ENCODE measurements at regions not wholly inside any gene's neighbourhood (a gene's known extent, or its start where the extent isn't known, plus 50 kb on each side); places are given as distances from the start of the nearest gene placed in this dataset.
"Not testable (repeated sequence)": the region's sequence is repeated elsewhere in the genome, so short reads cannot be mapped to it uniquely, and the experiment has no call there.

GRCh38 chr9:115804206-115804605 is 349.4 kb upstream of the PAPPA start:
- DNase-seq (ENCODE audit: low spot score) = no peak

GRCh38 chr9:115808108-115808507 is 345.5 kb upstream of the PAPPA start:
- DNase-seq (ENCODE audit: low spot score) = no peak

- DNase-seq (ENCODE audit: low spot score) = no peak
Measured at GRCh38 chr9:115808695-115809094, 344.9 kb upstream of the PAPPA start.

GRCh38 chr9:115810166-115810565 is 343.4 kb upstream of the PAPPA start:
- no peak for DNase-seq (ENCODE audit: low spot score)

GRCh38 chr9:115814081-115814480 is 339.5 kb upstream of the PAPPA start:
- DNase-seq (ENCODE audit: low spot score) = no peak

- no peak for DNase-seq (ENCODE audit: low spot score)
Measured at GRCh38 chr9:115815786-115816185, 337.8 kb upstream of the PAPPA start.

GRCh38 chr9:115818651-115819050 is 334.9 kb upstream of the PAPPA start:
- DNase-seq (ENCODE audit: low spot score) = not testable (repeated sequence)

GRCh38 chr9:115832031-115832430 is 321.6 kb upstream of the PAPPA start:
- DNase-seq (ENCODE audit: low spot score) = no peak

- DNase-seq (ENCODE audit: low spot score) = no peak
Measured at GRCh38 chr9:115837618-115838017, 316.0 kb upstream of the PAPPA start.

- DNase-seq (ENCODE audit: low spot score) = no peak
Measured at GRCh38 chr9:115838417-115838816, 315.2 kb upstream of the PAPPA start.

- not testable (repeated sequence) for DNase-seq (ENCODE audit: low spot score)
Measured at GRCh38 chr9:115844433-115844832, 309.2 kb upstream of the PAPPA start.

GRCh38 chr9:115845648-115846312 is 307.8 kb upstream of the PAPPA start:
- no peak for DNase-seq (ENCODE audit: low spot score)

GRCh38 chr9:115847216-115847615 is 306.4 kb upstream of the PAPPA start:
- no peak for DNase-seq (ENCODE audit: low spot score)

- no peak for DNase-seq (ENCODE audit: low spot score)
Measured at GRCh38 chr9:115849679-115850412, 303.7 kb upstream of the PAPPA start.

GRCh38 chr9:115850548-115851304 is 302.9 kb upstream of the PAPPA start:
- DNase-seq (ENCODE audit: low spot score) = no peak

- no peak for DNase-seq (ENCODE audit: low spot score)
Measured at GRCh38 chr9:115855458-115856133, 298.0 kb upstream of the PAPPA start.

- DNase-seq (ENCODE audit: low spot score) = not testable (repeated sequence)
Measured at GRCh38 chr9:115858421-115858820, 295.2 kb upstream of the PAPPA start.

- DNase-seq (ENCODE audit: low spot score) = no peak
Measured at GRCh38 chr9:115862021-115862420, 291.6 kb upstream of the PAPPA start.

- no peak for DNase-seq (ENCODE audit: low spot score)
Measured at GRCh38 chr9:115864581-115864980, 289.0 kb upstream of the PAPPA start.

- DNase-seq (ENCODE audit: low spot score) = no peak
Measured at GRCh38 chr9:115867326-115867725, 286.3 kb upstream of the PAPPA start.

- no peak for DNase-seq (ENCODE audit: low spot score)
Measured at GRCh38 chr9:115877852-115878438, 275.6 kb upstream of the PAPPA start.

GRCh38 chr9:115879451-115879850 is 274.1 kb upstream of the PAPPA start:
- DNase-seq (ENCODE audit: low spot score) = no peak

Data from cerebellar cortex (tissue), 1 donor.